ENCODE measurements at regions not wholly inside any gene's neighbourhood (a gene's known extent, or its start where the extent isn't known, plus 50 kb on each side); places are given as distances from the start of the nearest gene placed in this dataset.

DNA sequence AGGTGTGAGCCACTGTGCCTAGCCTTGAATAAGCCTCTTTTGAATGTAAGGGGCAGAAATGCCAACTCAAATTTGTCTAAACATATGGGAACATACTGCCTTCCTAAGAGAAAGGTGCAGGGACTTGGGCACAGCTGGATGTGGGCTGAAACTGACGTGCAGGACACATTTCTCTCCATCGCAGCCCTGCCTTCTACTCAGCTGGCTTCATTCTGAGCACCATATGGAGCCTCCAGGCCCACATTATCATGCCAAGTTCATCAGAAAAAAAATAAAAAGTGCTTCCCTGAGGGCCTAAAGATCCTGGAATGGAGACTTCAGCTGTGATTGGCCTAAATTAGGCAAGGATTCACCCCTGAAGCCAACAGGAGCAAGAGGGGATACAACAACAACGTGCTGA is 386.2 kb downstream of the RAB28 start:
- no peaks in the 10 kb centered on the region for H3K36me3 ChIP-seq (ENCODE audit: control insufficient read depth in 4 of 4, insufficient read depth in 4 of 4, low read length in 3 of 4)
- no peak overlapping the region for H3K27ac ChIP-seq (ENCODE audit: insufficient read depth in 1 of 2, low read depth in 1 of 2, low read length in 2 of 2, poor library complexity in 1 of 2, severe bottlenecking in 2 of 2)
- H3K27me3 ChIP-seq (replicated peaks in 2 of 5; ENCODE audit: control insufficient read depth in 4 of 5, insufficient read depth in 5 of 5, low read length in 4 of 5), result no peaks in the 10 kb centered on the region
- no peak overlapping the region for H3K4me3 ChIP-seq (ENCODE audit: control insufficient read depth in 1 of 7, extremely low read depth in 1 of 7, insufficient read depth in 4 of 7, low read depth in 2 of 7, low read length in 6 of 7)
- ChIA-PET POLR2A (no interaction called here), CTCF (interaction anchor here (1.6 kb wide), 1 partner anchor 9 kb away, joined by 4 read pairs; no protein-coding TSS in a partner anchor)
- H3K4me1 ChIP-seq (ENCODE audit: control extremely low read depth in 1 of 4, control insufficient read depth in 4 of 4, insufficient read depth in 4 of 4, low read length in 3 of 4), result no peaks in the 10 kb centered on the region
- no peaks in the 10 kb centered on the region for H3K9me3 ChIP-seq (ENCODE audit: control extremely low read depth in 1 of 5, control insufficient read depth in 4 of 5, insufficient read depth in 2 of 5, low read depth in 1 of 5, low read length in 4 of 5)
- WGBS (ENCODE audit: insufficient coverage), result 81% methylated on average over 3 of the region's 3 CpGs
- no peak for DNase-seq

DNA sequence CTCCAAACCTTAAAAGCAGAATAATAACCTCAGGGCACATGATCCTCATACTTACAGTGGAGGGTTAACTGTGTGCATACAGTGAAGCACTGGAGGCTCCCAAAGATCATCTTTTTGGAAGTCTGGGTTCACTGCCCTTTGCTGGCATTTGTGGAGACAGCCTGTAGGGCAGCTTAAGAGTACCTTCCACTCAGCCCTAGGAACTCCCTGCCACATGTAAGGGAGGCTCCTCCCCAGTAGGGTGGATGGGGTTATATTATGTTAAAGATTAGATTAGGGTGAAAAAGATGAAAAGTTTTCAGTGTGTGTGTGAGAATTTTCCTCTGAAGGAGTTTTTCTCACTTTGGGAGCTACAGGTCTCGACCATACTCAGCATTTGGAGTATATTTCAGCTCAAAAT is 388.4 kb downstream of the RAB28 start:
- Histone ChIP-seq H3K9me3 (ENCODE audit: control extremely low read depth in 1 of 5, control insufficient read depth in 4 of 5, insufficient read depth in 2 of 5, low read depth in 1 of 5, low read length in 4 of 5) (no peaks in the 10 kb centered on the region), H3K36me3 (ENCODE audit: control insufficient read depth in 4 of 4, insufficient read depth in 4 of 4, low read length in 3 of 4) (no peaks in the 10 kb centered on the region), H3K27ac (ENCODE audit: insufficient read depth in 1 of 2, low read depth in 1 of 2, low read length in 2 of 2, poor library complexity in 1 of 2, severe bottlenecking in 2 of 2) (no peak overlapping the region), H3K4me1 (ENCODE audit: control extremely low read depth in 1 of 4, control insufficient read depth in 4 of 4, insufficient read depth in 4 of 4, low read length in 3 of 4) (no peaks in the 10 kb centered on the region), H3K27me3 (replicated peaks in 2 of 5; ENCODE audit: control insufficient read depth in 4 of 5, insufficient read depth in 5 of 5, low read length in 4 of 5) (no peaks in the 10 kb centered on the region), H3K4me3 (ENCODE audit: control insufficient read depth in 1 of 7, extremely low read depth in 1 of 7, insufficient read depth in 4 of 7, low read depth in 2 of 7, low read length in 6 of 7) (no peak overlapping the region)
- ChIA-PET POLR2A (no interaction called here), CTCF (no interaction called here)
- DNase-seq, result no peak
- 100% methylated on average over 1 of the region's 1 CpG for WGBS (ENCODE audit: insufficient coverage)

DNA sequence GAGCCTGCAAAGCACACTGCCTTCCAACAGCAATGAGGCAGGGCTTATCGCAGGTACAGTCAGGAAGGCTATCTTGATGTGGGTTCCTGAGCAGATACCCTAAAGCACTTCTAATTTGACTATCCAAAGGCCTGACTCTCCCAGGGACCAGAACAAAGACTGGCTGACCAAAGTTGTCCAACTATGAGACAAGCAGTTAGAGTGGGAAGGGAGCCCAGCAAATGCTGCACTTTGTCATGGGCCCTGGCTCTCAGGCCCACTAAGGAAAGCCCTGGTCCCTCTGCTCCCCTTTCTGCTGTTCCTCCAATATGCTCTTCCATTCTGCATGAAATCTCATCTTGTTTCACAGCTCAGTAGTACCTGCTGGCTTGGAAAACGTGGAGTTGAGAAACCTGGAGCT is 391.0 kb downstream of the RAB28 start:
- no peaks in the 10 kb centered on the region for H3K27me3 ChIP-seq (replicated peaks in 2 of 5; ENCODE audit: control insufficient read depth in 4 of 5, insufficient read depth in 5 of 5, low read length in 4 of 5)
- 93% methylated on average over 2 of the region's 2 CpGs for WGBS (ENCODE audit: insufficient coverage)
- POLR2A ChIA-PET, result no interaction called here

DNA sequence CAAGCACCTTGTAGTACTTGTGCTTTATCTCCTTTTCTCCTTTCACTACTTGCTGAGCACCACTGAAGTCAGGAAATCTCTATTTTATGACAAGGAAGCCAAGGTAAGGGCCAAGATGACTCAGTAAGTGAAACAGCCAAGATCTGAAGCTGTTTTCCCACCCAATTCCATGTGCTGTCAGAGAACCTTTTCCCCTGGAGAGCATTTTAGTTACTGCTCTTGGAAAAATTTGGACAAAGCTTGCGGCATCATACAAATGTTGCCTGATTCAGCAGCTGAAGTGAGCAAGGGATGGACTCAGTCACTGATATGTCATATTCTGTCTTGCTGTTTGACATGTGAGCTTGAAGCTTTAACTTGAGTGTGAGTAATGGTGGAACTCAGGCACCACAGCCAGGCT is 391.4 kb downstream of the RAB28 start:
- Histone ChIP-seq H3K4me1 (ENCODE audit: control extremely low read depth in 1 of 4, control insufficient read depth in 4 of 4, insufficient read depth in 4 of 4, low read length in 3 of 4) (peaks cover 0 to 16% (median 3%) of the 10 kb centered on the region in 4 experiments), H3K36me3 (ENCODE audit: control insufficient read depth in 4 of 4, insufficient read depth in 4 of 4, low read length in 3 of 4) (no peaks in the 10 kb centered on the region), H3K27ac (ENCODE audit: insufficient read depth in 1 of 2, low read depth in 1 of 2, low read length in 2 of 2, poor library complexity in 1 of 2, severe bottlenecking in 2 of 2) (no peak overlapping the region), H3K9me3 (ENCODE audit: control extremely low read depth in 1 of 5, control insufficient read depth in 4 of 5, insufficient read depth in 2 of 5, low read depth in 1 of 5, low read length in 4 of 5) (no peaks in the 10 kb centered on the region), H3K4me3 (ENCODE audit: control insufficient read depth in 1 of 7, extremely low read depth in 1 of 7, insufficient read depth in 4 of 7, low read depth in 2 of 7, low read length in 6 of 7) (no peak overlapping the region), H3K27me3 (replicated peaks in 2 of 5; ENCODE audit: control insufficient read depth in 4 of 5, insufficient read depth in 5 of 5, low read length in 4 of 5) (no peaks in the 10 kb centered on the region)
- ChIA-PET POLR2A (no interaction called here), CTCF (interaction anchor here (1.0 kb wide), 1 partner anchor 17 kb away, joined by 3 read pairs; no protein-coding TSS in a partner anchor)
- no peak for DNase-seq
- WGBS (ENCODE audit: insufficient coverage), result 100% methylated on average over 1 of the region's 1 CpG

More for the DNA sequence above, 391.0 kb downstream of the RAB28 start:
- no peak overlapping the region for H3K4me3 ChIP-seq (ENCODE audit: control insufficient read depth in 1 of 7, extremely low read depth in 1 of 7, insufficient read depth in 4 of 7, low read depth in 2 of 7, low read length in 6 of 7)
- no peak for DNase-seq
- no peaks in the 10 kb centered on the region for H3K9me3 ChIP-seq (ENCODE audit: control extremely low read depth in 1 of 5, control insufficient read depth in 4 of 5, insufficient read depth in 2 of 5, low read depth in 1 of 5, low read length in 4 of 5)
- H3K36me3 ChIP-seq (ENCODE audit: control insufficient read depth in 4 of 4, insufficient read depth in 4 of 4, low read length in 3 of 4), result no peaks in the 10 kb centered on the region
- CTCF ChIA-PET, result interaction anchor here (1.0 kb wide), 1 partner anchor 17 kb away, joined by 3 read pairs; no protein-coding TSS in a partner anchor
- no peak overlapping the region for H3K27ac ChIP-seq (ENCODE audit: insufficient read depth in 1 of 2, low read depth in 1 of 2, low read length in 2 of 2, poor library complexity in 1 of 2, severe bottlenecking in 2 of 2)
- H3K4me1 ChIP-seq (ENCODE audit: control extremely low read depth in 1 of 4, control insufficient read depth in 4 of 4, insufficient read depth in 4 of 4, low read length in 3 of 4), result peaks cover 0 to 16% (median 3%) of the 10 kb centered on the region in 4 experiments

DNA sequence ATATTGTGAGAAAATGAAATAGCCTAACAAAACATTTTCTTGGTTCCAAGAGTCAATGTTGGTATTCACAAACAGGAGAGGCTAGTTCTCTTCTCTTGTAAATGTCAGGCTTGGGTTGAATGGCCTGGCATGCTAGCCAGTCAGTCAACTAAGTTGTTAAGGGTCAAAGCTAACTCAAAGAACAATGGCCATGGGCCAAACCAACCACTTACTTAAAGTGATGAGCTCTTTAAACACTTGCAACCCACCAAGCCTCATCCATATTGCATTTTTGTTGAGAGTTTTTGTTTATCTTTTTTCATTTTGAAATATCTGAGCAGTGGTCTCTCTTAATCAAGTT is 394.5 kb downstream of the RAB28 start:
- ChIA-PET CTCF (interaction anchor here (1.1 kb wide), 1 partner anchor 9 kb away, joined by 4 read pairs; no protein-coding TSS in a partner anchor), POLR2A (no interaction called here)
- no peaks in the 10 kb centered on the region for H3K27me3 ChIP-seq (replicated peaks in 2 of 5; ENCODE audit: control insufficient read depth in 4 of 5, insufficient read depth in 5 of 5, low read length in 4 of 5)
- no peaks in the 10 kb centered on the region for H3K36me3 ChIP-seq (ENCODE audit: control insufficient read depth in 4 of 4, insufficient read depth in 4 of 4, low read length in 3 of 4)
- H3K4me1 ChIP-seq (ENCODE audit: control extremely low read depth in 1 of 4, control insufficient read depth in 4 of 4, insufficient read depth in 4 of 4, low read length in 3 of 4), result peaks cover 0 to 16% (median 3%) of the 10 kb centered on the region in 4 experiments
- H3K27ac ChIP-seq (ENCODE audit: insufficient read depth in 1 of 2, low read depth in 1 of 2, low read length in 2 of 2, poor library complexity in 1 of 2, severe bottlenecking in 2 of 2), result no peak overlapping the region
- H3K4me3 ChIP-seq (ENCODE audit: control insufficient read depth in 1 of 7, extremely low read depth in 1 of 7, insufficient read depth in 4 of 7, low read depth in 2 of 7, low read length in 6 of 7), result no peak overlapping the region
- DNase-seq, result no peak
- H3K9me3 ChIP-seq (ENCODE audit: control extremely low read depth in 1 of 5, control insufficient read depth in 4 of 5, insufficient read depth in 2 of 5, low read depth in 1 of 5, low read length in 4 of 5), result no peaks in the 10 kb centered on the region

DNA sequence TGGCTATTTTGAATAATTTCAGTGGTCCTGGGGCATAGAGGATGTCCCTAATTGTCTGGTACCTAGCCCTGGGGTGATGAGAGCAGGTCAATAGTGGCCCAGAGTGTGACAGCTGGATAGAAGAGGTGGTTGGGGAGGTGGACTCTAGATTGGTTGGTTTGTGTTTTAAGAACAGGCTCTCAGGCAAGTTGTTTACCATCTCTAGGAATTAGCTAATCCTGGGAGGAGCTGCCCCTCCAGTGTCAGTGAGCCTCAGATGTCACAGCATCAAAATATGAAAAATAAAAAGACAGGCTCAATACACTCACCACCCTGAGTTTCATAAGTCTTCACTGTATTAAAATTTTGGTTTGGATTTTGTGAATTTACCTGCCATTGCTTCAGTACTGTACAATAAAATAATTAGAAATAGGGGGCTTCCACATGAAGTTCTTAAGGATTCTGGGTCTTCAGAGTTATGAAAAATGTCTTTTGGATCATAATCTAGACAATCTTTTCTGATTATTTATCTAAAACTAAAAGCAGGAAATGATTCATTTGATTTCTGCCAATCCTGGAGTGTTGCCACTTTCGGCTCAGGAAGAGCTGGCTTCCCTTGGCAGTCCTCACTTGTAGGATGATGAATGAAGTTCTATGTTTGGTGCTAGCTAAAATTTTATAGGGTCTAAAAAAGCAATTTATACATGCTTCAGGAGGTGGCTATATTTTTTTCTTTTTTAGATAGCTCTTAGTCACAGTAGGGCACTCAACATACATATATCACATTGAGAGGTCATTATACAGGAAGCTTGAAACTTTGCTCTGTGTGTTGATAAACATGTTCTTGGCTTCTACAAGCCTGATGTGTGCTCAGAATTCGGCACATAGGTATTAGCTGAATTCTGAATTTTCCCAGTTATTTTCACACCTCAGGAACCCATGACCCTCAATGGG is 395.1 kb downstream of the RAB28 start:
- ChIA-PET CTCF (interaction anchor here (1.1 kb wide), 1 partner anchor 9 kb away, joined by 4 read pairs; no protein-coding TSS in a partner anchor), POLR2A (no interaction called here)
- Histone ChIP-seq H3K27ac (ENCODE audit: insufficient read depth in 1 of 2, low read depth in 1 of 2, low read length in 2 of 2, poor library complexity in 1 of 2, severe bottlenecking in 2 of 2) (no peak overlapping the region), H3K36me3 (ENCODE audit: control insufficient read depth in 4 of 4, insufficient read depth in 4 of 4, low read length in 3 of 4) (no peaks in the 10 kb centered on the region), H3K27me3 (replicated peaks in 2 of 5; ENCODE audit: control insufficient read depth in 4 of 5, insufficient read depth in 5 of 5, low read length in 4 of 5) (no peaks in the 10 kb centered on the region), H3K4me3 (ENCODE audit: control insufficient read depth in 1 of 7, extremely low read depth in 1 of 7, insufficient read depth in 4 of 7, low read depth in 2 of 7, low read length in 6 of 7) (no peak overlapping the region), H3K4me1 (ENCODE audit: control extremely low read depth in 1 of 4, control insufficient read depth in 4 of 4, insufficient read depth in 4 of 4, low read length in 3 of 4) (peaks cover 0 to 16% (median 3%) of the 10 kb centered on the region in 4 experiments), H3K9me3 (ENCODE audit: control extremely low read depth in 1 of 5, control insufficient read depth in 4 of 5, insufficient read depth in 2 of 5, low read depth in 1 of 5, low read length in 4 of 5) (no peaks in the 10 kb centered on the region)
- WGBS (ENCODE audit: insufficient coverage), result 36% methylated on average over 2 of the region's 2 CpGs
- peak; percentile 12 to 55 (median 34) for DNase-seq

DNA sequence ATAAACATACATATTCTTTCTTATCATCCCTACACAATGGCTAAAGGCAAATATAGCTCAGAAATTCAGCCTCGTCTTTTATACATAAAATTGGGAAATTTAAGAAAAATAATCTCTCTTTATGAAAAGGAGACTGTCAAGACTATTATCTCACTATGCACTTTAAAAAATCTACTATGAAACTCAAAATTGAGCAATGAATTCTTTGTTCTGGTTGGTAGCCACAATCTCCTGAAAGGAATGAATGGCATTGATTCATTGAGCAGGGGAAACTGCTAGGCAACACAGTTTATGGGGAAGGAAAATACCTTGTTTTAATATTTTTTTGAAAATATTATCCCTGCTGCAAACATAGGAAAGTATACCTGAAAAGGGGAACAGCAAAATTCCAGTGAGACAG is 397.1 kb downstream of the RAB28 start:
- CTCF ChIA-PET, result no interaction called here
- H3K27ac ChIP-seq (ENCODE audit: insufficient read depth in 1 of 2, low read depth in 1 of 2, low read length in 2 of 2, poor library complexity in 1 of 2, severe bottlenecking in 2 of 2), result no peak overlapping the region
- no peak for DNase-seq
- no peaks in the 10 kb centered on the region for H3K36me3 ChIP-seq (ENCODE audit: control insufficient read depth in 4 of 4, insufficient read depth in 4 of 4, low read length in 3 of 4)
- H3K4me3 ChIP-seq (ENCODE audit: control insufficient read depth in 1 of 7, extremely low read depth in 1 of 7, insufficient read depth in 4 of 7, low read depth in 2 of 7, low read length in 6 of 7), result no peak overlapping the region
- POLR2A ChIA-PET, result no interaction called here
- H3K9me3 ChIP-seq (ENCODE audit: control extremely low read depth in 1 of 5, control insufficient read depth in 4 of 5, insufficient read depth in 2 of 5, low read depth in 1 of 5, low read length in 4 of 5), result peaks cover 0 to 3% (median 0%) of the 10 kb centered on the region in 5 experiments
- peaks cover 0 to 16% (median 3%) of the 10 kb centered on the region in 4 experiments for H3K4me1 ChIP-seq (ENCODE audit: control extremely low read depth in 1 of 4, control insufficient read depth in 4 of 4, insufficient read depth in 4 of 4, low read length in 3 of 4)
- WGBS (ENCODE audit: insufficient coverage), result no CpG with 5 or more reads among the region's 1 CpG
- no peaks in the 10 kb centered on the region for H3K27me3 ChIP-seq (replicated peaks in 2 of 5; ENCODE audit: control insufficient read depth in 4 of 5, insufficient read depth in 5 of 5, low read length in 4 of 5)
